Stomach (tissue), 4 donors: ENCODE measurements at regions not wholly inside any gene's neighbourhood (a gene's known extent, or its start where the extent isn't known, plus 50 kb on each side); places are given as distances from the start of the nearest gene placed in this dataset.

Experiments used
- CTCF ChIP-seq, 7 experiments: fragments of 450-650 bp in 4 of 7; fragments of 200-600 bp in 3 of 7; sonication (generic) in 3 of 7; IDR thresholded peaks; one replicate each; pipeline ENCODE4 v1.5.1; 2016 to 2019; ENCODE audit warnings: antibody characterized with exemption in 7 of 7, control low read depth in 2 of 7, mild to moderate bottlenecking in 1 of 7
- POLR2AphosphoS5 ChIP-seq, 3 donors: sonication (generic); formaldehyde crosslinking; IDR thresholded peaks; one replicate each; pipeline ENCODE4 v1.6.1; 2016; ENCODE audit warnings: antibody characterized with exemption in 3 of 3

- TF ChIP-seq CTCF (IDR thresholded peaks at IDR 0.05) (no peak), POLR2AphosphoS5 (IDR thresholded peaks at IDR 0.05) (no peak)
These were observed 1178.9 kb upstream of the WWC1 start for GRCh38 chr5:167112556-167112955.
